Right ventricle myocardium superior (tissue), 1 donor: ENCODE measurements at regions not wholly inside any gene's neighbourhood (a gene's known extent, or its start where the extent isn't known, plus 50 kb on each side); places are given as distances from the start of the nearest gene placed in this dataset.

Source experiments
- ATAC-seq: fragments of 200-7000 bp; cut with Tn5 transposase; one replicate; pipeline ENCODE4 v1.9.1; 2020; ENCODE audit warnings: mild to moderate bottlenecking; ENCODE audit not compliant: poor library complexity
- DNase-seq: peaks from one replicate; pipeline ENCODE4 v3.0.0-alpha.2; 2020
- intact Hi-C: fragments of 100-400 bp; cut with DNase I; formaldehyde crosslinking; loops from one replicate; pipeline ENCODE4 v1.11.2; 2022
- donor health status: DM: no; HTN: yes; CAD: no; lungs with severe emphysema.

GRCh38 chr9:134267305-134267880, 58.9 kb upstream of the RXRA start:
- ATAC-seq = peak; percentile 50
- intact Hi-C loops = no loop called here
- no peak for DNase-seq

GRCh38 chr9:134267881-134268724, 58.2 kb upstream of the RXRA start:
- ATAC-seq = peak; percentile 87
- intact Hi-C loops = no loop called here
- peak; percentile 62 for DNase-seq

- DNase-seq = no peak
- no peak for ATAC-seq
- intact Hi-C loops = no loop called here
Measured at GRCh38 chr9:134268747-134269146, 57.5 kb upstream of the RXRA start.

GRCh38 chr9:134271338-134272301, 54.6 kb upstream of the RXRA start:
- ATAC-seq = no peak
- intact Hi-C loops = no loop called here

GRCh38 chr9:134272302-134273023, 53.8 kb upstream of the RXRA start:
- ATAC-seq (peak; percentile 41), DNase-seq (no peak)
- intact Hi-C loops = no loop called here

More at GRCh38 chr9:134271338-134272301, 54.6 kb upstream of the RXRA start:
- DNase-seq = no peak

GRCh38 chr9:134273647-134274046, 52.6 kb upstream of the RXRA start:
- intact Hi-C loops = no loop called here
- no peak for DNase-seq
- no peak for ATAC-seq

GRCh38 chr9:134275375-134275774, 50.9 kb upstream of the RXRA start:
- no peak for ATAC-seq
- intact Hi-C loops = no loop called here
- DNase-seq = no peak

GRCh38 chr9:134276453-134277245, 49.6 kb upstream of the RXRA start:
- intact Hi-C loops = no loop called here
- DNase-seq = no peak
- no peak for ATAC-seq
